Fibroblast of mammary gland (primary cell): ENCODE measurements at regions not wholly inside any gene's neighbourhood (a gene's known extent, or its start where the extent isn't known, plus 50 kb on each side); places are given as distances from the start of the nearest gene placed in this dataset.

Experiments
- DNase-seq: peaks from one replicate; pipeline ENCODE4 v3.0.0-alpha.2; 2010; ENCODE audit warnings: low read depth
- H3K4me3 ChIP-seq: 2 replicates; pipeline ENCODE4 v1.5.1; 2011; ENCODE audit warnings: low read depth, mild to moderate bottlenecking, low read length, moderate library complexity; ENCODE audit not compliant: control insufficient read depth
- TF ChIP-seq, protein P1 (sequence below): conservative IDR thresholded peaks from 2 replicates; pipeline ENCODE4 v1.5.1; 2011; ENCODE audit warnings: low read depth, low read length, inconsistent platforms; ENCODE audit not compliant: control insufficient read depth, insufficient read depth

DNA sequence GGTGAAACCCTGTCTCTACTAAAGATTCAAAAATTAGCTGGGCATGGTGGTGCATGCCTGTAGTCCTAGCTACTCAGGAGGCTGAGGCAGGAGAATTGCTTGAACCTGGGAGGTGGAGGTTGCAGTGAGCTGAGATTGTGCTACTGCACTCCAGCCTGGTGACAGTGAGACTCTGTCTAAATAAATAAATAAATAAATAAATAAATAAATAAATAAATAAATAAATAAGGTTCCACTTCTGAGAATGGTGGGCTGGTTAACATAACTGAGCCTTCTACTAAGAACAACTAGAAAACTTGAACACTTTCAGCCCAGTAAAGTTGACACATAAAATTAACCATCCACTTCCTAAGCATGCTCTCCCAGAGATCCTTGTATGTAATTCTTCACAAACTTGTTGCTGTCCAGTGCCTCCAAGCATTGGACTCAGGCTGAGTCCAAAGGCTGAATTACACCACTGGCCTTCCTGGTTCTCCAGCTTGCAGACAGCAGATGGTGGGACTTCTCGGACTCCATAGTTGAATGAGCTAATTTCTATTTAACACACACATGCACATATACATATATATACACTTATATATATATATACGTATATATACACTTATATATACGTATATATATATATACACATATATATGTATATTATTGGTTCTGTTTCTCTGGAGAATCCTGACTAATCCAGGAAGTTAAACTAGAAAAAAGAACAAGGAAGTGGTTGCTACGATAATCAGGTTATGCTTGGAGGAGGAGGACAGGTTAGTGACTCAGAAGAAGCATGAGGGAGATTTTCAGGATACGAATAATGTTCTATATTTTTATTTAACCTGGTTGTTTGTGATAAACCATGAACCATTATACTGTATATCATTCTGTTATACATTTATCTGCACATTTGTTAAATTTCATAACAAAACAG is 348.8 kb downstream of the METTL4 start:
- TF ChIP-seq, protein P1, sequence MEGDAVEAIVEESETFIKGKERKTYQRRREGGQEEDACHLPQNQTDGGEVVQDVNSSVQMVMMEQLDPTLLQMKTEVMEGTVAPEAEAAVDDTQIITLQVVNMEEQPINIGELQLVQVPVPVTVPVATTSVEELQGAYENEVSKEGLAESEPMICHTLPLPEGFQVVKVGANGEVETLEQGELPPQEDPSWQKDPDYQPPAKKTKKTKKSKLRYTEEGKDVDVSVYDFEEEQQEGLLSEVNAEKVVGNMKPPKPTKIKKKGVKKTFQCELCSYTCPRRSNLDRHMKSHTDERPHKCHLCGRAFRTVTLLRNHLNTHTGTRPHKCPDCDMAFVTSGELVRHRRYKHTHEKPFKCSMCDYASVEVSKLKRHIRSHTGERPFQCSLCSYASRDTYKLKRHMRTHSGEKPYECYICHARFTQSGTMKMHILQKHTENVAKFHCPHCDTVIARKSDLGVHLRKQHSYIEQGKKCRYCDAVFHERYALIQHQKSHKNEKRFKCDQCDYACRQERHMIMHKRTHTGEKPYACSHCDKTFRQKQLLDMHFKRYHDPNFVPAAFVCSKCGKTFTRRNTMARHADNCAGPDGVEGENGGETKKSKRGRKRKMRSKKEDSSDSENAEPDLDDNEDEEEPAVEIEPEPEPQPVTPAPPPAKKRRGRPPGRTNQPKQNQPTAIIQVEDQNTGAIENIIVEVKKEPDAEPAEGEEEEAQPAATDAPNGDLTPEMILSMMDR = no peak
- no peak overlapping the region for H3K4me3 ChIP-seq
- DNase-seq = no peak

DNA sequence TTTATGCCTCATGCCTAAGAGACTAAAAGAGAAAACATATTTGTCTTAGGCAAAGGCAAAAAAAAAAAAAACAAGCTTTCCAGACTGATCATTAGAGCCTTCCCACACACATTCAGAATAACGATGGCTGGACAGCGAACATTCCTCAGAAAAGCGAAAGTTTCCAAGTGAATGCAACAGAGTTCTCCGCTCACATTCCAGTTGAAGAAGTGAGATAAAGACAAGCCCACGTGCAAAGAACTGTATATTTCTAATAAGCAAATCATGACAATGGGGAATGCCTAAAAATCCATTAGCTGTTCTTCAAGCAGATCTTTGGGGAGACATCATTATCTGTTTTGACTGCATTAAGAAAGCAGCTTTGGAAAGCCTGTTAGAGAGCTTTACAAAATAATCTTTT is 347.9 kb downstream of the METTL4 start:
- H3K4me3 ChIP-seq = no peak overlapping the region
- peak; percentile 4 for DNase-seq
- TF ChIP-seq, protein P1 = no peak

DNA sequence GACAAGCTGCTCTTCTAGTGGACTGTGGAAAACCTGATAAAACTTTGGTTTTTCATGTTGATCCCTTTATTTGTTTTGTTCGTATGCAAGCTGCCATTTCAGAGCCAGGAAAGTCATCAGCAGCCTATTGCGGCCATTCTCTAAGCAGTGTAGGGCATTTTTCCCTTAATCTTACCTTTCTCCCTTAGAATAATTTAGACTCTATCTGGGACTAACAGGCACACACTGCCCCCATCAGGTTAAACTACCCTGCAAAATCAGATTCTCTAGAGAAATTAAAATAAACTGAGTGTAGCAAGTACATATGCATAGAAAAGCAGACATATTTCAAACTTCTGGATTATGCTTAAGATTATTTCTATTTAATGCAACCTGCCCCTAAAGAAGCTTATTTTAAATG is 347.5 kb downstream of the METTL4 start:
- H3K4me3 ChIP-seq = no peak overlapping the region
- DNase-seq = peak; percentile 37
- TF ChIP-seq, protein P1 = peak; percentile 49

DNA sequence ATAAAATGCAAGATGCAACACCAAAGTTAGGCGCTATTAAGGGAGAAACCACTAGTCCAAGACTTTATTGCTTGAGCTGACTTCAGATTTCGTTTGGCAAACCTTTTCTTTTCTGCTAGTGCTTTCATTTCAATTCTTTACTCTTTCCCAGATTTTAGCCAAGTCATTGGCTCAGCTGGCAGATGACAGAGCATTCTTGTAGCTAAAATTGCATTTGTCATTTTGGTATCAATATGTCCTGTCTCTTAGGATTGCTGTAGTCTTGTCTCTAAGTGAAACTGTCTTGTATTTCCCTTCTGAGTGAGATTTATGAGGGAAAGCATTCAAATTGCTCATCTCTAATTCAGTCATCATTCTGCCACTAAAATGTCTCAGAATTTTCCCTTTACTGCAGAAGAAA is 335.1 kb downstream of the METTL4 start:
- no peak overlapping the region for H3K4me3 ChIP-seq
- TF ChIP-seq, protein P1 = no peak
- no peak for DNase-seq

DNA sequence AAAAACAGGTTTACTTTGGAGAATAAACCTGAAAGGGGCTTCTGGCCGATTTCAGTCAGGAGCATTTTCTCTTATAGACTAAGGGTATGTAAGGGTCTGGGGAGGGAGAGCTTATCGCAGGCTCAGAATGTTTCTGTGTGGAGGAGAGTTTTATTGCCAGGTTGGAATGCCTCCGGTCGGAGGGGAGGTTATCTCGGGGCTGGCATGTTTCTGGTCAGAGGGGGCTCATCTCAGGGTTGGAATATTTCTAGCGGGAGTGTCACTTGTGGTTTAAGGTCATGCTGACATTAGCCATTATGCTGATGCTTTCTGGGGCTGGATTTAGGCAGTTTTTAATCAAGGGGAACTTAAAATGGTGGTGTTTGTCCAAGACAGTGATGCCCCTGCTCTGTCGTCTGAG is 333.6 kb downstream of the METTL4 start:
- no peak for DNase-seq
- H3K4me3 ChIP-seq = no peak overlapping the region
- TF ChIP-seq, protein P1 = no peak

DNA sequence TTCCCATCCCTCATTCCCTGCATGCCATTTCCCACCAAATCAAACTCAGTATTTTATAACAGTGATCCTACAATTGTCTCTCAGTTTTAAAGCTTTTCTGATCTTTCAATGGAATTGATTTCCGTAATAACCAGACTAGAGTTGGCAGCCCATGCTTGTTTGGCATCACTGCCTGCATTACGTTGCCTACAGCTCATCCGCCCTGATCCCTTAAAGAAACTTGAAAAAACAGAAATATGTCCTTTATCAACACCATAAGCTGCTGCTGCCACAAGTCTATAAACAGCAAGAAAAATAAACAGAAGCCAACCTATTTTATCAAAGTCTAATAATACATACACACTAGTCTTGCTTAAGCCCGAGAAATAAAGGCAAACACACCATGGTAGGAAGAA is 331.0 kb downstream of the METTL4 start:
- H3K4me3 ChIP-seq = no peak overlapping the region
- TF ChIP-seq, protein P1 = no peak
- peak; percentile 69 for DNase-seq
